ENCODE measurements at regions not wholly inside any gene's neighbourhood (a gene's known extent, or its start where the extent isn't known, plus 50 kb on each side); places are given as distances from the start of the nearest gene placed in this dataset.

DNA sequence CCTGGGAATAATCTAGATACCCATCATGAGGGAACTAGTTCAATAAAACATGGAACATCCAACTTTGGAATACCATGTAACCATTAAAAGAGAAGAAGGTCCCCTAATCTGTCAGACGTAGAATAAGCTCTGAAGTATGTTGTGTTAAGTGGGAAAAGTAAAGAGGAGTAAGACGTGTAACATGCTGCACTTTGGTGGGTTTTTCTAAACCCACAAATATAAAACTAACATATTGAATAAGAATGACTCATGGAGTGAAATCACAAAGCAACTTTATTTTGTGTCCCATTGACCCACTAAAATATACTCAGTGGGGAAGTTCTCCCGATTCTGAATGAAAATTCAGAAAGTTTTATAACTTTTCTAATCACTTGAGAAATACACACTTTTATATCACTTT lies 67.9 kb upstream of the PIK3R1 start:
- TF ChIP-seq, protein P1, sequence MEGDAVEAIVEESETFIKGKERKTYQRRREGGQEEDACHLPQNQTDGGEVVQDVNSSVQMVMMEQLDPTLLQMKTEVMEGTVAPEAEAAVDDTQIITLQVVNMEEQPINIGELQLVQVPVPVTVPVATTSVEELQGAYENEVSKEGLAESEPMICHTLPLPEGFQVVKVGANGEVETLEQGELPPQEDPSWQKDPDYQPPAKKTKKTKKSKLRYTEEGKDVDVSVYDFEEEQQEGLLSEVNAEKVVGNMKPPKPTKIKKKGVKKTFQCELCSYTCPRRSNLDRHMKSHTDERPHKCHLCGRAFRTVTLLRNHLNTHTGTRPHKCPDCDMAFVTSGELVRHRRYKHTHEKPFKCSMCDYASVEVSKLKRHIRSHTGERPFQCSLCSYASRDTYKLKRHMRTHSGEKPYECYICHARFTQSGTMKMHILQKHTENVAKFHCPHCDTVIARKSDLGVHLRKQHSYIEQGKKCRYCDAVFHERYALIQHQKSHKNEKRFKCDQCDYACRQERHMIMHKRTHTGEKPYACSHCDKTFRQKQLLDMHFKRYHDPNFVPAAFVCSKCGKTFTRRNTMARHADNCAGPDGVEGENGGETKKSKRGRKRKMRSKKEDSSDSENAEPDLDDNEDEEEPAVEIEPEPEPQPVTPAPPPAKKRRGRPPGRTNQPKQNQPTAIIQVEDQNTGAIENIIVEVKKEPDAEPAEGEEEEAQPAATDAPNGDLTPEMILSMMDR (IDR thresholded peaks at IDR 0.05): no peak
- no peak for TF ChIP-seq EZH2 (IDR thresholded peaks at IDR 0.05)
- no peak for TF ChIP-seq EZH2phosphoT487 (IDR thresholded peaks at IDR 0.05)

All from neural progenitor cell (in vitro differentiated cells).